OCI-LY7 (cell line): ENCODE measurements at regions not wholly inside any gene's neighbourhood (a gene's known extent, or its start where the extent isn't known, plus 50 kb on each side); places are given as distances from the start of the nearest gene placed in this dataset.

ENCODE experiments used
- BruUV-seq: library from RNA; stranded (reverse); fragments of 400-500 nt; replicated peaks from 2 replicates; lab custom pipeline; 2021; lab: Mats Ljungman, UMichigan
- CTCF ChIA-PET: fragments of 300-600 bp; sonication (Branson Sonifier 250); formaldehyde crosslinking; loops from one replicate; lab custom pipeline; 2022; ENCODE audit warnings: antibody characterized with exemption; ENCODE audit not compliant: unreplicated experiment; lab: Charles Lee
- POLR2A ChIA-PET: fragments of 300-600 bp; sonication (Branson Sonifier 250); formaldehyde crosslinking; loops from one replicate; lab custom pipeline; 2022; ENCODE audit warnings: antibody characterized with exemption; lab: Charles Lee
- DNase-seq: peaks from one replicate; pipeline ENCODE4 v3.0.0-alpha.2; 2015; ENCODE audit warnings: low spot score
- H2AFZ ChIP-seq: fragments of 200-600 bp; sonication (generic), shearing (Covaris generic); 2 replicates; pipeline ENCODE4 v1.6.1; 2014; ENCODE audit warnings: mild to moderate bottlenecking, antibody characterized with exemption, low read length, moderate library complexity
- H3K27ac ChIP-seq: fragments of 200-600 bp; sonication (generic); 2 replicates; pipeline ENCODE4 v1.5.1; 2014; ENCODE audit warnings: mixed run types, low read depth, mild to moderate bottlenecking, moderate library complexity, low read length, inconsistent platforms; ENCODE audit not compliant: poor library complexity, severe bottlenecking
- H3K36me3 ChIP-seq: fragments of 200-600 bp; sonication (generic); 2 replicates; pipeline ENCODE4 v1.6.1; 2014; ENCODE audit warnings: mild to moderate bottlenecking, antibody characterized with exemption, low read length, moderate library complexity, mixed read lengths; ENCODE audit not compliant: insufficient read depth
- H3K4me1 ChIP-seq: fragments of 200-600 bp; sonication (generic); 2 replicates; pipeline ENCODE4 v1.5.1; 2014; ENCODE audit warnings: mild to moderate bottlenecking, low read length; ENCODE audit not compliant: insufficient read depth, poor library complexity, severe bottlenecking
- H3K4me2 ChIP-seq: fragments of 200-600 bp; sonication (generic); 2 replicates; pipeline ENCODE4 v1.6.1; 2014; ENCODE audit warnings: mild to moderate bottlenecking, low read length
- H3K4me3 ChIP-seq: fragments of 200-600 bp; sonication (generic); 2 replicates; pipeline ENCODE4 v1.5.1; 2014; ENCODE audit warnings: mild to moderate bottlenecking, low read depth, low read length; ENCODE audit not compliant: poor library complexity, severe bottlenecking
- H3K79me2 ChIP-seq: fragments of 200-600 bp; sonication (generic); 2 replicates; pipeline ENCODE4 v1.6.1; 2016; ENCODE audit warnings: low read depth, mild to moderate bottlenecking, low read length, moderate library complexity, mixed read lengths; ENCODE audit not compliant: insufficient read depth
- H3K9me2 ChIP-seq: fragments of 200-600 bp; sonication (generic); 2 replicates; pipeline ENCODE4 v1.6.1; 2016; ENCODE audit warnings: mild to moderate bottlenecking, low read length, mixed read lengths; ENCODE audit not compliant: insufficient read depth
- H3K9me3 ChIP-seq: fragments of 200-600 bp; sonication (generic); 2 replicates; pipeline ENCODE4 v1.6.1; 2014; ENCODE audit warnings: mild to moderate bottlenecking, mixed run types, low read length, mixed read lengths
- H4K20me1 ChIP-seq: fragments of 200-600 bp; sonication (generic); 2 replicates; pipeline ENCODE4 v1.6.1; 2014; ENCODE audit warnings: mild to moderate bottlenecking, antibody characterized with exemption, low read length, moderate library complexity, mixed read lengths; ENCODE audit not compliant: insufficient read depth
- EZH2phosphoT487 ChIP-seq: fragments of 200-600 bp; sonication (generic); IDR thresholded peaks from 2 replicates; pipeline ENCODE4 v1.6.1; 2018; ENCODE audit warnings: low read depth, borderline replicate concordance, mild to moderate bottlenecking, mixed run types, antibody characterized with exemption, low read length, moderate library complexity, mixed read lengths
- intact Hi-C: fragments of 100-400 bp; cut with micrococcal nuclease; formaldehyde crosslinking; loops from one replicate; pipeline ENCODE4 v1.10.0; 2022; ENCODE audit not compliant: unreplicated experiment
- TF ChIP-seq, protein P1 (sequence below): fragments of 200-600 bp; sonication (generic); conservative IDR thresholded peaks from 2 replicates; pipeline ENCODE4 v1.5.1; 2014; ENCODE audit warnings: mild to moderate bottlenecking, antibody characterized with exemption, low read length, moderate library complexity, mixed read lengths

DNA sequence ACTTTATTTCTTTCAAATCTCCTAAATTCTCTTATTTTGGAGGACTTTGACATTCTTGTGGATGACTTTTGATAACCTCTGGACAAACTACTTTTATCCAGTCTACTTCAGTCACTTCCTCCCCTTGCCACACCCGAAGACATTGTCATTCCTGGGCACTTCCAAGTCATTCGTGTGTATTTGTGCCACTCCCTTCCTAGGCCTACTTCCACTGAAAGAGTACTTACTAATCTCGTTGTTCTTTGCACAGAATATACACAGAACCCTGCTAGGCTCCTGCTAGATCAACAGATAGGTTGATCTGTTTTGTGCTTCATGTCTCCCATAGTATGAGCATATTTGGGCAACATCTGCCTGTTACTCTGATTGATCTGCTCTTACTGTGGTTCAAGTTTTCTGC lies 355.4 kb downstream of the HGF start:
- no peak for DNase-seq
- Histone ChIP-seq H2AFZ (no peak overlapping the region), H3K27ac (no peak overlapping the region), H3K9me3 (no peaks in the 10 kb centered on the region), H3K4me3 (no peak overlapping the region), H3K9me2 (no peaks in the 10 kb centered on the region), H3K79me2 (no peaks in the 10 kb centered on the region), H3K4me1 (no peaks in the 10 kb centered on the region), H3K4me2 (no peak overlapping the region), H4K20me1 (no peaks in the 10 kb centered on the region), H3K36me3 (no peaks in the 10 kb centered on the region)
- intact Hi-C loops, result no loop called here
- no TSS peak for BruUV-seq
- POLR2A ChIA-PET, result no interaction called here
- TF ChIP-seq, protein P1, sequence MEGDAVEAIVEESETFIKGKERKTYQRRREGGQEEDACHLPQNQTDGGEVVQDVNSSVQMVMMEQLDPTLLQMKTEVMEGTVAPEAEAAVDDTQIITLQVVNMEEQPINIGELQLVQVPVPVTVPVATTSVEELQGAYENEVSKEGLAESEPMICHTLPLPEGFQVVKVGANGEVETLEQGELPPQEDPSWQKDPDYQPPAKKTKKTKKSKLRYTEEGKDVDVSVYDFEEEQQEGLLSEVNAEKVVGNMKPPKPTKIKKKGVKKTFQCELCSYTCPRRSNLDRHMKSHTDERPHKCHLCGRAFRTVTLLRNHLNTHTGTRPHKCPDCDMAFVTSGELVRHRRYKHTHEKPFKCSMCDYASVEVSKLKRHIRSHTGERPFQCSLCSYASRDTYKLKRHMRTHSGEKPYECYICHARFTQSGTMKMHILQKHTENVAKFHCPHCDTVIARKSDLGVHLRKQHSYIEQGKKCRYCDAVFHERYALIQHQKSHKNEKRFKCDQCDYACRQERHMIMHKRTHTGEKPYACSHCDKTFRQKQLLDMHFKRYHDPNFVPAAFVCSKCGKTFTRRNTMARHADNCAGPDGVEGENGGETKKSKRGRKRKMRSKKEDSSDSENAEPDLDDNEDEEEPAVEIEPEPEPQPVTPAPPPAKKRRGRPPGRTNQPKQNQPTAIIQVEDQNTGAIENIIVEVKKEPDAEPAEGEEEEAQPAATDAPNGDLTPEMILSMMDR, result no peak
- TF ChIP-seq EZH2phosphoT487, result no peak
- CTCF ChIA-PET, result interaction anchor here (0.6 kb wide), 1 partner anchor 17 kb away, joined by 18 read pairs; no protein-coding TSS in a partner anchor

DNA sequence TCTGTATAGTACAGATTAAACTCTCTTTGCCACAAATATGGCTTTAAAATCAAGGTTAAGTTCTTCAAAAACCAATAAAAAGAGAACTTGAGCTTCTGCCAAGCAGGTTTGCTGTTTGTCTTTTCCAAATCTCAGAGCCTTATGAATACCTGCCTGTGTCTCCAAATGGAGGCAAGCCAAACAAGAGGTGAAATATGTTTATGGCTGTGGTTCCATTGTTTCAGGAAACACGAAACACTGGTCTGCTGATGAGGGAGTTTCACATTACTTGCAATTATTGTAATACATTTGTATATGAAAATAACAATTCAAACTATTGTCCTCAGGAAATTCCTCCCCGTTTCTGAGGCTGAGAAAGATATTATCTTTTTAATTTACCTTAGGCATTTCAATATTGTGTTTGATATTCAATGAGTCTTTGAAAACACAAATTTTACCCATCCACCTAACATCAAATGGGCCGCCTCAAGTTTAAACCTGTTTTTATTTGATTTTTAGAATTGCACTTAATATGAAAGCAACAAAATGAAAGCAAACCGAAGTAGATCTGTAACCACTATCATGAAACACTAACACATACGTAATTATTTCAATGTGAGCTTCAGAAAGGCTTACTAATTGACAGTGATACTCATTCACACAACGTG lies 359.3 kb downstream of the HGF start:
- BruUV-seq, result no TSS peak
- H3K9me2 ChIP-seq, result no peaks in the 10 kb centered on the region
- H3K79me2 ChIP-seq, result no peaks in the 10 kb centered on the region
- CTCF ChIA-PET, result no interaction called here
- H3K4me2 ChIP-seq, result no peak overlapping the region
- H3K4me1 ChIP-seq, result no peaks in the 10 kb centered on the region
- H2AFZ ChIP-seq, result no peak overlapping the region
- no peak overlapping the region for H3K27ac ChIP-seq
- intact Hi-C loops, result no loop called here
- no peak overlapping the region for H3K4me3 ChIP-seq
- no peaks in the 10 kb centered on the region for H4K20me1 ChIP-seq
- TF ChIP-seq EZH2phosphoT487, result no peak
- TF ChIP-seq, protein P1, result no peak
- POLR2A ChIA-PET, result no interaction called here
- no peak for DNase-seq
- H3K36me3 ChIP-seq, result no peaks in the 10 kb centered on the region
- no peaks in the 10 kb centered on the region for H3K9me3 ChIP-seq

DNA sequence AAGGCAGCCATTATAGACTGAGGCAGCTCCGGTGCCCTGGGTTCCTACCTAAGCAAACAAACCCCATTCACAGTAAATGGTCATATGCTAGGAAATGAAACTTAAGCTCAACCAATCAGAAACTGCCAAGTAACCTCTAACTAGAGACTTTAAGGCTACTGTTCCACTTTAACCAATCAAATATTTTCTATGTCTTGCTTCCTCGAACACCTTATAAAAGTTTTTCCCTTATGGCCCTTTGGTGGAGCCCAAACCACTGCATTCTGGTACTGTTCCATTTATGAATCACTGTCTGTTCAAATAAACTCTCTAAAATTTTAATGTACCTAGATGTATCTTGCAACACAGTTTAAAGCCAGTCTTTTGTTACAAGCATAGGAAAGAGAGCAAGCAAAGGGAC lies 361.1 kb downstream of the HGF start:
- Histone ChIP-seq H3K4me1 (no peaks in the 10 kb centered on the region), H2AFZ (no peak overlapping the region), H3K27ac (no peak overlapping the region), H3K9me3 (no peaks in the 10 kb centered on the region), H3K4me3 (no peak overlapping the region), H3K9me2 (no peaks in the 10 kb centered on the region), H3K4me2 (no peak overlapping the region), H3K79me2 (no peaks in the 10 kb centered on the region), H3K36me3 (no peaks in the 10 kb centered on the region), H4K20me1 (no peaks in the 10 kb centered on the region)
- no peak for TF ChIP-seq EZH2phosphoT487
- ChIA-PET CTCF (no interaction called here), POLR2A (no interaction called here)
- BruUV-seq, result no TSS peak
- intact Hi-C loops, result no loop called here
- no peak for DNase-seq
